Choroid plexus epithelial cell (primary cell): ENCODE measurements at regions not wholly inside any gene's neighbourhood (a gene's known extent, or its start where the extent isn't known, plus 50 kb on each side); places are given as distances from the start of the nearest gene placed in this dataset.

Experiments
- DNase-seq: peaks from one replicate; pipeline ENCODE4 v3.0.0-alpha.2; 2010; ENCODE audit warnings: low read depth
- H3K4me3 ChIP-seq: 2 replicates; pipeline ENCODE4 v1.5.1; 2011; ENCODE audit warnings: low read depth, mild to moderate bottlenecking, control low read depth, low read length, moderate library complexity
- CTCF ChIP-seq: conservative IDR thresholded peaks from 2 replicates; pipeline ENCODE4 v1.5.1; 2011; ENCODE audit warnings: low read depth, mild to moderate bottlenecking, control low read depth, inconsistent platforms, low read length, moderate library complexity

- DNase-seq = peak; percentile 42
- TF ChIP-seq CTCF = no peak
- H3K4me3 ChIP-seq = no peak overlapping the region
These were observed 94.3 kb upstream of the CHMP2B start for GRCh38 chr3:87132801-87133200.

- TF ChIP-seq CTCF = no peak
- no peak overlapping the region for H3K4me3 ChIP-seq
- no peak for DNase-seq
These were observed 99.1 kb upstream of the CHMP2B start for GRCh38 chr3:87128006-87128405.

GRCh38 chr3:87127281-87127680 lies 99.8 kb upstream of the CHMP2B start:
- DNase-seq = peak; percentile 10
- TF ChIP-seq CTCF = no peak
- no peak overlapping the region for H3K4me3 ChIP-seq

GRCh38 chr3:87126321-87126720 lies 100.8 kb upstream of the CHMP2B start:
- DNase-seq = no peak

GRCh38 chr3:87125116-87125515 lies 102.0 kb upstream of the CHMP2B start:
- no peak overlapping the region for H3K4me3 ChIP-seq
- TF ChIP-seq CTCF = no peak
- DNase-seq = no peak

More at GRCh38 chr3:87126321-87126720, 100.8 kb upstream of the CHMP2B start:
- no peak overlapping the region for H3K4me3 ChIP-seq
- TF ChIP-seq CTCF = no peak

GRCh38 chr3:87122766-87123165 lies 104.3 kb upstream of the CHMP2B start:
- no peak overlapping the region for H3K4me3 ChIP-seq
- no peak for DNase-seq
- TF ChIP-seq CTCF = no peak

GRCh38 chr3:87121856-87122255 lies 105.3 kb upstream of the CHMP2B start:
- TF ChIP-seq CTCF = no peak
- no peak overlapping the region for H3K4me3 ChIP-seq
- DNase-seq = no peak
